KMS-11 (cell line): ENCODE measurements at regions not wholly inside any gene's neighbourhood (a gene's known extent, or its start where the extent isn't known, plus 50 kb on each side); places are given as distances from the start of the nearest gene placed in this dataset.

Source experiments
- H2AFZ ChIP-seq: fragments of 200-600 bp; sonication (generic); 2 replicates; pipeline ENCODE4 v1.6.1; 2016; ENCODE audit warnings: antibody characterized with exemption, mixed run types, low read depth
- H3K27ac ChIP-seq: fragments of 200-600 bp; sonication (generic); 2 replicates; pipeline ENCODE4 v1.6.1; 2016; ENCODE audit warnings: mild to moderate bottlenecking, mixed run types
- H3K27me3 ChIP-seq: fragments of 200-600 bp; sonication (generic); 2 replicates; pipeline ENCODE4 v1.6.1; 2017; ENCODE audit warnings: mild to moderate bottlenecking, low read depth, mixed run types, moderate library complexity; ENCODE audit not compliant: insufficient read depth
- H3K36me3 ChIP-seq: fragments of 200-600 bp; sonication (generic); 2 replicates; pipeline ENCODE4 v1.6.1; 2017; ENCODE audit warnings: mild to moderate bottlenecking, mixed run types; ENCODE audit not compliant: insufficient read depth
- H3K4me1 ChIP-seq: fragments of 200-600 bp; sonication (generic); 2 replicates; pipeline ENCODE4 v1.6.1; 2016; ENCODE audit warnings: mild to moderate bottlenecking, low read depth, mixed run types; ENCODE audit not compliant: poor library complexity, severe bottlenecking
- H3K4me2 ChIP-seq: fragments of 200-600 bp; sonication (generic); 2 replicates; pipeline ENCODE4 v1.7.0; 2016; ENCODE audit warnings: mild to moderate bottlenecking, mixed run types
- H3K4me3 ChIP-seq: fragments of 200-600 bp; sonication (generic); IDR thresholded peaks from 2 replicates; pipeline ENCODE4 v1.6.1; 2017; ENCODE audit warnings: low read depth, low read length, mixed read lengths; ENCODE audit not compliant: insufficient read depth
- H3K79me2 ChIP-seq: fragments of 200-600 bp; sonication (generic); 2 replicates; pipeline ENCODE4 v1.6.1; 2016; ENCODE audit warnings: low read depth, mixed run types; ENCODE audit not compliant: insufficient read depth
- H3K9ac ChIP-seq: fragments of 200-600 bp; sonication (generic); 2 replicates; pipeline ENCODE4 v1.6.1; 2016; ENCODE audit warnings: mild to moderate bottlenecking, mixed run types
- H4K20me1 ChIP-seq: fragments of 200-600 bp; sonication (generic); 2 replicates; pipeline ENCODE4 v1.6.1; 2016; ENCODE audit warnings: mild to moderate bottlenecking, mixed run types; ENCODE audit not compliant: insufficient read depth
- TF ChIP-seq, protein P1 (sequence below): fragments of 200-600 bp; sonication (generic); conservative IDR thresholded peaks from 2 replicates; pipeline ENCODE4 v1.6.1; 2017; ENCODE audit warnings: low read depth, mild to moderate bottlenecking, antibody characterized with exemption, low read length, moderate library complexity, mixed read lengths

DNA sequence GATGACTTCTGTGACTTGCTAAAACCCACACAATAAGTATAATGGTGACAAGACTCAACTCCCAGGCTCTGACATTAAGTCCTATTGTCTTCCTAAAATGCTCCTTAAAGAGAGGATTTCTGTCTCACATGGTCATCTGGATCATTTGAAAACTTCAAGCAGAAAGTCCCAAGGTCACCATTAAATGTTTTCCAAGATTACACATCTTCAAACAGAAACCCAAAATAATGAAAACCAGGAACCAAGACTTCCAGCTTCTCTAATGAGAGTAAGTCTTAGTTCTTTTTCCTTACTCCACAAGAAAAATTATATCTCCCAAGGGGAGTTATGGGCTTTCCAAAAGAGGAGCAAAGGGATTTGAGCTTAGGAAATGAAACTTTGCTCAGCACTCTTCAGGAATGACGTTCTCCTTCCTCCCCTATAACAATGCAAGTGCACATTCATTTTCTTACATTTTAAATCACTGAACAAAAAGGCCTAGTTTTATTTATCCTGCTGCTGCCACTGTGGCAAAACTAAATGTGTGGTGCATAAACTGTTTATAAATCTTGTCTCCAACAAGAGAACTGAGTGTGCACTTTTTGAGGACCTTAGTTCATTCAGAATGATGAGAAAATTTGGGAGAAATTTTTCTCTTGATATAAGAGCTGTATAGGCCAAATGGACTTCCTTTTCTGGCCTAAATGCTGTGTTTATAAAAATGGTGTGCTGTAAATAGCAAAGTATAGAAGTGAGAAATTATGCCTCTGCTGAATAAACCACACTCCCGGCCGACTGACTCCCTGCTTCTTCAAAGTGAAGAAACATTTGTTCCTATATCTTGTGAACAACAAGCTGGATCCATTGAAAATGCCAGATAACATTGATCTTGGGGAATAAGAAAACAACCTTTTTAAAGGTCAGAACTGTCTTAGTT, 148.4 kb upstream of the PLEKHG7 start:
- Histone ChIP-seq H3K4me2 (no peak overlapping the region), H3K27me3 (no peaks in the 10 kb centered on the region), H3K4me1 (peaks cover 45% of the 10 kb centered on the region)

DNA sequence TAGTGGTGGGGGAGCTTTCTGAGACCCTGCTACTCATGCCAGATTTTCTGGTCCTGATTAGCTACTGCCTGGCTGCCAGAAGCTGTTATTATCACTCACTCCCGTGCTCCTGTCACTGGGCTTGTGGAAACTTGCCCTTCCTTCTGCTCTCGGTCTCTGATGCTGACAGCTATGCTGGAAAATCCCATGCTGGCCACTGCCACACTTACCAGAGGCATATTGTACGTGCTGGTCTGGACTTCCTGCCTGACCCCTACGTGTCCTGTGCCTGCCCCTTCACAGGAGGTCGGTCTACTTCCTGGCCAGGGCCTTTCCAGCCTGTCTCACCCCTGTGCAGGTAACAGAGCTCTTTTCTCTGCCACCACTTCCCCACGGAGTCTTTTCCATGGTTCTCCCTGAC, 149.4 kb upstream of the PLEKHG7 start:
- Histone ChIP-seq H3K4me1 (peaks cover 45% of the 10 kb centered on the region), H3K36me3 (no peaks in the 10 kb centered on the region), H3K9ac (no peak overlapping the region), H3K27me3 (no peaks in the 10 kb centered on the region), H3K27ac (no peak overlapping the region), H4K20me1 (no peaks in the 10 kb centered on the region), H3K79me2 (no peaks in the 10 kb centered on the region), H2AFZ (no peak overlapping the region), H3K4me2 (no peak overlapping the region), H3K4me3 (no peak overlapping the region)
- TF ChIP-seq, protein P1, sequence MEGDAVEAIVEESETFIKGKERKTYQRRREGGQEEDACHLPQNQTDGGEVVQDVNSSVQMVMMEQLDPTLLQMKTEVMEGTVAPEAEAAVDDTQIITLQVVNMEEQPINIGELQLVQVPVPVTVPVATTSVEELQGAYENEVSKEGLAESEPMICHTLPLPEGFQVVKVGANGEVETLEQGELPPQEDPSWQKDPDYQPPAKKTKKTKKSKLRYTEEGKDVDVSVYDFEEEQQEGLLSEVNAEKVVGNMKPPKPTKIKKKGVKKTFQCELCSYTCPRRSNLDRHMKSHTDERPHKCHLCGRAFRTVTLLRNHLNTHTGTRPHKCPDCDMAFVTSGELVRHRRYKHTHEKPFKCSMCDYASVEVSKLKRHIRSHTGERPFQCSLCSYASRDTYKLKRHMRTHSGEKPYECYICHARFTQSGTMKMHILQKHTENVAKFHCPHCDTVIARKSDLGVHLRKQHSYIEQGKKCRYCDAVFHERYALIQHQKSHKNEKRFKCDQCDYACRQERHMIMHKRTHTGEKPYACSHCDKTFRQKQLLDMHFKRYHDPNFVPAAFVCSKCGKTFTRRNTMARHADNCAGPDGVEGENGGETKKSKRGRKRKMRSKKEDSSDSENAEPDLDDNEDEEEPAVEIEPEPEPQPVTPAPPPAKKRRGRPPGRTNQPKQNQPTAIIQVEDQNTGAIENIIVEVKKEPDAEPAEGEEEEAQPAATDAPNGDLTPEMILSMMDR, result no peak

More for the DNA sequence above, 148.4 kb upstream of the PLEKHG7 start:
- Histone ChIP-seq H3K79me2 (no peaks in the 10 kb centered on the region), H3K27ac (no peak overlapping the region), H2AFZ (no peak overlapping the region), H3K4me3 (no peak overlapping the region), H3K9ac (no peak overlapping the region), H3K36me3 (no peaks in the 10 kb centered on the region), H4K20me1 (no peaks in the 10 kb centered on the region)
- TF ChIP-seq, protein P1, result no peak

DNA sequence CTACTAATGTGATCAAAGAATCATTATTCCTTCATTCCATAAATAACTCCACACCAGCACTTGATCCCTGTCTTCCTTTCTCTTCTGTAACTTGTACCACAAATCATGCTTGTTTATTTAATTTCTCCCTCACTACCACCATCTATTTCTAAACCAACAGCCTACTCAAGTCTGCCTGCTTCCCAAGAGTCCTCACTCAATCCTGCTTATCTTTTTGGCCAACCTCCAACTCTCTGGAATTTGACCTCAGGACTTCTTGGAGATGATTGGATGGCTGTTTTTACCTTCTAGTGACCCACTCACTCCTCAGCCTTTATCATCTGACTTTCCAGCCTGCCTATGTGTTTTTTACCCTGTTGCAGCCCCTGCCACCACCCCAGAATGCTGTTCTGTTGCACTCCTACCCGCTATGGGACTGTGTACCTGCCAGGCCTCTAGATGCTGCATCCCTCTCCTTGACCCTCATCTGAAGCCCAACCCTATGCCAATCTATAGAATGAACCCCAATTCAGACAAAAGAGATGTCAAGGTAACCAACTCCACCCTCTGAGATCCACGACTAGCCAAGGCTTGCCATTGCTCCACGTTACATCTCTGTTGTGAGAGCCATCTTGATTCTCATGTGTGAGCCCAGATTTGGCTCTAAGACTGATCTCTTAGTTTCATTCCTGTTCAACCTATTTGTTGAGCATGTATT, 150.2 kb upstream of the PLEKHG7 start:
- peaks cover 45% of the 10 kb centered on the region for H3K4me1 ChIP-seq
- H3K4me2 ChIP-seq, result peak overlapping the region; percentile 40; the same call in 1 of the 2 replicates
- TF ChIP-seq, protein P1, result no peak
- H3K27me3 ChIP-seq, result no peaks in the 10 kb centered on the region
- H3K4me3 ChIP-seq, result no peak overlapping the region
- no peaks in the 10 kb centered on the region for H3K36me3 ChIP-seq
- 0 out of 2 replicates have a peak overlapping the region, but pooled peaks have one; percentile 48 for H2AFZ ChIP-seq
- H4K20me1 ChIP-seq, result no peaks in the 10 kb centered on the region
- H3K79me2 ChIP-seq, result no peaks in the 10 kb centered on the region
- no peak overlapping the region for H3K9ac ChIP-seq
- H3K27ac ChIP-seq, result peak overlapping the region; percentile 54; the same call in 1 of the 2 replicates

DNA sequence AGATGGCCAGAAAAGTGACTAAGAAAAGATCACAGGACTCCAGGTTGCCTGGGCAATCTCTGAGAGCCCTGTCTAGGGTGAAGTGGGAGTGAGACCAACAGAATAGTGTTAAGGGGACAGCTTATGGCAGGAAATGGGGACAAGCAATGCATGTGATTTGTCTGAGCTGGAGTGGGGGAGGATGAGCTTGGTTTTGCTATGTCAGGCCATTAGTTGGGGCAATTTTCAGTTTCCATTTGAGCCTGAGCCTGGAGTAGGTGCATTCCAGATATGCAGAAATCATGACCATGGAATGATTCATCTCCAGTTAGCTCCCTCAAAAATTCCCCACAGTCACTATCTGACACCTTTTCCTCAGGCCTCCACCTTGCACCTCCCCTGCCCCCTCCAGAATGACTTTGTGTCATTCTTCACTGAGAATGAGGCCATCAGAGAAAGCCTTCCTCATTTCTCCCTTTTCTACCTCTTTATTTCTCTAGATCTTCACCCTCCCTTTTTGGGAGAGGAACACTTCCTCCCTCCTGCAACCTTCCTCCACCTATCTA, 150.9 kb upstream of the PLEKHG7 start:
- Histone ChIP-seq H3K36me3 (no peaks in the 10 kb centered on the region), H3K4me1 (peaks cover 41% of the 10 kb centered on the region), H3K27me3 (no peaks in the 10 kb centered on the region), H2AFZ (peak overlapping the region; percentile 48; the same call in 1 of the 2 replicates), H3K9ac (peak overlapping the region; percentile 10; the same call in 1 of the 2 replicates), H4K20me1 (no peaks in the 10 kb centered on the region), H3K4me2 (peak overlapping the region; percentile 40), H3K27ac (peak overlapping the region; percentile 54), H3K4me3 (no peak overlapping the region), H3K79me2 (no peaks in the 10 kb centered on the region)
- TF ChIP-seq, protein P1, result no peak
